ENCODE measurements at regions not wholly inside any gene's neighbourhood (a gene's known extent, or its start where the extent isn't known, plus 50 kb on each side); places are given as distances from the start of the nearest gene placed in this dataset.

DNA sequence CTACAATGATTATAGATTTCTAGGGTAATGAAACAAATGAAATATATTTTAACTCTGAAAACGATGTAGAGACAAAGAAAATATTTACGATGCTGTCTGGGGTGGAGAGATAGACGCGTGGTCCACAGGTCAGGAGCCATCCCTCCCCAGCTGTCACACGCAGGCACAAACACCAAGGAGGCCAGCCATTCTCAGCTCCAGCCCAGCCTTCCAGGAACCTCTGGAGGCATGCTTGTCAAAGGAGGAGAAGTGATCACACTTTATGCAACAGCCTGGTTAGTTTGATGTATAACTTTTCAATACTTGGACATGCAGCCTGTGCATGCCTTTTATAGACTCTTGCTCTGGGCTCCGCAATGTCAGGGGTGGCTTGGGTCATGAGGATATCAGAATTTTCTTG, 391.5 kb upstream of the MGMT start:
- TF ChIP-seq, protein P1, sequence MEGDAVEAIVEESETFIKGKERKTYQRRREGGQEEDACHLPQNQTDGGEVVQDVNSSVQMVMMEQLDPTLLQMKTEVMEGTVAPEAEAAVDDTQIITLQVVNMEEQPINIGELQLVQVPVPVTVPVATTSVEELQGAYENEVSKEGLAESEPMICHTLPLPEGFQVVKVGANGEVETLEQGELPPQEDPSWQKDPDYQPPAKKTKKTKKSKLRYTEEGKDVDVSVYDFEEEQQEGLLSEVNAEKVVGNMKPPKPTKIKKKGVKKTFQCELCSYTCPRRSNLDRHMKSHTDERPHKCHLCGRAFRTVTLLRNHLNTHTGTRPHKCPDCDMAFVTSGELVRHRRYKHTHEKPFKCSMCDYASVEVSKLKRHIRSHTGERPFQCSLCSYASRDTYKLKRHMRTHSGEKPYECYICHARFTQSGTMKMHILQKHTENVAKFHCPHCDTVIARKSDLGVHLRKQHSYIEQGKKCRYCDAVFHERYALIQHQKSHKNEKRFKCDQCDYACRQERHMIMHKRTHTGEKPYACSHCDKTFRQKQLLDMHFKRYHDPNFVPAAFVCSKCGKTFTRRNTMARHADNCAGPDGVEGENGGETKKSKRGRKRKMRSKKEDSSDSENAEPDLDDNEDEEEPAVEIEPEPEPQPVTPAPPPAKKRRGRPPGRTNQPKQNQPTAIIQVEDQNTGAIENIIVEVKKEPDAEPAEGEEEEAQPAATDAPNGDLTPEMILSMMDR (conservative IDR thresholded peaks at IDR 0.05), result no peak
- Mint-ChIP-seq H3K27ac (no peak overlapping the region), H3K4me1 (ENCODE audit: unreplicated experiment) (no peaks in the 10 kb centered on the region), H3K27me3 (no peaks in the 10 kb centered on the region), H3K4me3 (no peak overlapping the region), H3K9me3 (peaks cover 6% of the 10 kb centered on the region), H3K36me3 (no peaks in the 10 kb centered on the region)
- no peak for DNase-seq (ENCODE audit: extremely low spot score, unreplicated experiment)

DNA sequence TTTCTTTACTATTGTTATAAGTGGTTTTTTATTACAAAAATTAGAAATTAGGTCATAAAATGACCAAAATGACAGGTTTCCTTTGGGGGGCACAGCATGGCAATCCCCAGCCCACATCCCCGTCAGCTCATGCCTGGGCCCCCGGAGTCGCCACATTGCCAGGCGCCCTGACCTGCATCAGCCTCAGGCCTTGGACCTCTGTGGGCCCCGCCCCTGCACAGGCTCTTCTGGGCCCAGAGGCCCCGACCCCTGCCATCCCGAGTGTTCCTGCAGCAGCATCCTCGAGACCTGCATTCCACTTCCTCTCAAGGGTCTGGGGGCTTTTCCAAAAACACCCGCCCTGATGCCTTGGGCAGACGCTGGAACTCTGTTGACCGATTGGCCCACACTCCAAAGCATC, 391.1 kb upstream of the MGMT start:
- H3K9me3 Mint-ChIP-seq, result peaks cover 10% of the 10 kb centered on the region
- no peak for DNase-seq (ENCODE audit: extremely low spot score, unreplicated experiment)
- H3K27me3 Mint-ChIP-seq, result no peaks in the 10 kb centered on the region
- no peaks in the 10 kb centered on the region for H3K4me1 Mint-ChIP-seq (ENCODE audit: unreplicated experiment)
- no peak overlapping the region for H3K27ac Mint-ChIP-seq
- no peaks in the 10 kb centered on the region for H3K36me3 Mint-ChIP-seq
- TF ChIP-seq, protein P1 (conservative IDR thresholded peaks at IDR 0.05), result no peak
- no peak overlapping the region for H3K4me3 Mint-ChIP-seq

DNA sequence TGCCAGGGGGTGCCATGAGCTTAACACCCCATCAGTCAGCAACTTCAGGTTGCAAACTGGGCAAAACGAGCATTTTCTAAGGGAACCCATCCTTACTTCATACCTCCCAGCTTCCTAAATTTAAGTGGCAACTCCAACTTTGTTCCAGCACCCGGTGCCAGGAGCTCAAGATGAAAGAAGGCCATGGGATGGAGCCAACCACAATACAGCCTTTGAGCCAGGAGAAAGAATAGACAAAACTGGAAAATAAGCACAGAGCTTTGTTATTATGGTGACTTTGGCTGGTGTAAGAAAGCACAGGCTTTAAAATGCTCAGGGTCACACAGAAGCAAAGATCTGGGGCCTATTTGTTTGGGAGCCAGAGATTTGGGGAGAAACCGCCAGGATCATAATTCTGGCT, 388.7 kb upstream of the MGMT start:
- Mint-ChIP-seq H3K27ac (no peak overlapping the region), H3K4me3 (no peak overlapping the region), H3K27me3 (no peaks in the 10 kb centered on the region), H3K4me1 (ENCODE audit: unreplicated experiment) (no peaks in the 10 kb centered on the region), H3K9me3 (peaks cover 11% of the 10 kb centered on the region), H3K36me3 (no peaks in the 10 kb centered on the region)
- TF ChIP-seq, protein P1 (conservative IDR thresholded peaks at IDR 0.05), result no peak
- no peak for DNase-seq (ENCODE audit: extremely low spot score, unreplicated experiment)

DNA sequence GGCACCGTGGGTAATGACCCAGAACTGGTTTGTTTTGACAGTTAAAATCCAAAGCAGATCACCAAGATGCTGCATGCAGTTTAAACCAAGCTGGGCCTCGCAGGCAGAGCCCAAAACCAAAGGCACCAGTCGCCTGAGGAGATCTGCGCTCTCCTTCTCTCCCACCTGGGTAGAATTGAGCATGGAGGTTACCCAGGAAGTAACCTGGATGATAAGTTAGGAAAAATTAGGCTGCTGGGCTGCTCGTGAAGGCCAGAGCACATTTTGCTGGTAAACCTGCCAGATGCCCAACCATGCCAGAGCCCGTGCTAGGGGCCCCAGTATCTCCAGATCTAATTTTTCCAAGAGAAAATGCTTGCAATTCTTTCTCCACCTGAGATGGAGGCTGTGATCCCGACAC, 388.3 kb upstream of the MGMT start:
- no peaks in the 10 kb centered on the region for H3K27me3 Mint-ChIP-seq

DNA sequence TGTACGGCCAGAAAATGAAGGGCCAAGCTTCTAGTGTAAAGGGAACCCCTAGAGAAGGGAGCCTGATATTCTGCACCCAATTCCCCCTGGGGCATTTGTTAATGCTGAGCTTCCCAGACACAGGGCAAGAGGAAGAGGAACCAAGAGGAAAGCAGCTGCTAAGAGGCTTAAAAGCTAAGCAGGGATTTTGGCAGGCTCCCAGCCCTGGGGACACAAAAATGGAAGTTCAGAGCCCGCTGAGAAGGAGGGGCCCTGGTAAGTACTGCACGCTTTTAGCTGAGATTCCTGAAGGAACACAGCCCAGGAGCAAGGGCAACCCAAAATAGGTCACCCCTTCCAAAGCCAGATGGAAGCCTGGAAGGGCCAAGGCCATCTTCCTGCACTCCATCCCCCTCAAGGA, 387.3 kb upstream of the MGMT start:
- no peaks in the 10 kb centered on the region for H3K4me1 Mint-ChIP-seq (ENCODE audit: unreplicated experiment)
- H3K27ac Mint-ChIP-seq, result no peak overlapping the region
- no peaks in the 10 kb centered on the region for H3K27me3 Mint-ChIP-seq
- DNase-seq (ENCODE audit: extremely low spot score, unreplicated experiment), result no peak
- no peaks in the 10 kb centered on the region for H3K36me3 Mint-ChIP-seq
- no peak overlapping the region for H3K4me3 Mint-ChIP-seq
- TF ChIP-seq, protein P1 (conservative IDR thresholded peaks at IDR 0.05), result no peak
- H3K9me3 Mint-ChIP-seq, result peaks cover 11% of the 10 kb centered on the region

More for the DNA sequence above, 388.3 kb upstream of the MGMT start:
- TF ChIP-seq, protein P1 (conservative IDR thresholded peaks at IDR 0.05), result no peak
- Mint-ChIP-seq H3K4me3 (no peak overlapping the region), H3K4me1 (ENCODE audit: unreplicated experiment) (no peaks in the 10 kb centered on the region), H3K9me3 (peaks cover 11% of the 10 kb centered on the region), H3K36me3 (no peaks in the 10 kb centered on the region), H3K27ac (no peak overlapping the region)
- DNase-seq (ENCODE audit: extremely low spot score, unreplicated experiment), result no peak

DNA sequence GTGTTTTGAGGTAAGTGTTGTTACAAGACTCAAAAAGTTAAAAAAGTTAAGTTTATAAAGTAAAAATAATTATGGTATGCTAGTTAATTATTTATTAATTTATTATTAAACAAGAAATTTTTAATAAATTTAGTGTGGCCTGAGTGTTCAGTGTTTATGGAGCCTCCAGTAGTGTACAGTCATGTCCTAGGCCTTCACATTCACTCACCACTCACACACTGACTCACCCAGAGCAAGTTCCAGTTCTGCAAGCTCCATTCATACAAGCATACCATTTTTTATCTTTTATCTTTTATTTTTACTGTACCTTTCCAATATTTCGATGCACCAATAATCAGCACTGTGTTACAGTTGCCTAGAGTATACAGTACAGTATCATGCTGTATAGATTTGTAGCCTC, 381.2 kb upstream of the MGMT start:
- DNase-seq (ENCODE audit: extremely low spot score, unreplicated experiment), result no peak
- Mint-ChIP-seq H3K27ac (no peak overlapping the region), H3K9me3 (peaks cover 3% of the 10 kb centered on the region), H3K4me3 (no peak overlapping the region), H3K4me1 (ENCODE audit: unreplicated experiment) (no peaks in the 10 kb centered on the region), H3K36me3 (no peaks in the 10 kb centered on the region), H3K27me3 (peaks cover 3% of the 10 kb centered on the region)
- TF ChIP-seq, protein P1 (conservative IDR thresholded peaks at IDR 0.05), result no peak

All from type B pancreatic cell (in vitro differentiated cells).